ENCODE measurements at regions not wholly inside any gene's neighbourhood (a gene's known extent, or its start where the extent isn't known, plus 50 kb on each side); places are given as distances from the start of the nearest gene placed in this dataset.

DNA sequence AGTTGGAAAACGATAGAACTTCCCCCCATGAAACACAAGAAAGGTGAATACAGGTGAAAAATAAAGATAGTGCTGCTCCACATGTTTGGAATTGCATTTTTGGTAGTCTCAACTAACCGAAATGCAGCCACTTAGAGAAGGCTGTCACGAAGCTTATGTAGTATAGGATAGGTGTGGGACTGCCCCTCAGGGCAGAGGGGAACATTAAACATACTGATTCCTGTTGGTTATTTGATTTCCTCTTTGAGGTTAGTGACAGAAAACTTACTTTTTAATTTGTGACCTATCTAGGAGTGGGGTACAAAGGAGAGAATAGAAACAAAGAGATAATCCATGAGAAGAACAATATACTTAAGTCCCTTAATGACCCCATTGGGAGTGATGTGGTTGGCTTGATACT is 85.8 kb upstream of the SATB1 start:
- TF ChIP-seq POLR2A (IDR thresholded peaks at IDR 0.05; ENCODE audit: low read length), result no peak
- no peak for TF ChIP-seq GATA1 (IDR thresholded peaks at IDR 0.05; ENCODE audit: low read depth, low read length)

All from erythroblast (primary cell).